ENCODE measurements at regions not wholly inside any gene's neighbourhood (a gene's known extent, or its start where the extent isn't known, plus 50 kb on each side); places are given as distances from the start of the nearest gene placed in this dataset.

- no peak overlapping the region for H3K27ac Mint-ChIP-seq
These were observed 104.6 kb upstream of the LIMCH1 start for GRCh38 chr4:41433361-41433760.

GRCh38 chr4:41435510-41435909 lies 102.4 kb upstream of the LIMCH1 start:
- no peaks in the 10 kb centered on the region for H3K9me3 ChIP-seq (ENCODE audit: control insufficient read depth in 1 of 2, low read length in 2 of 2)
- intact Hi-C loops (cut with micrococcal nuclease): no loop called here
- H3K27me3 ChIP-seq (ENCODE audit: insufficient read depth, low read length): no peaks in the 10 kb centered on the region
- Mint-ChIP-seq H3K9me3 (peaks cover 0 to 5% (median under 1%) of the 10 kb centered on the region in 8 donors), H3K4me3 (no peak overlapping the region), H3K27me3 (no peaks in the 10 kb centered on the region), H3K4me1 (no peaks in the 10 kb centered on the region), H3K27ac (no peak overlapping the region), H3K36me3 (no peaks in the 10 kb centered on the region)
- ChIA-PET POLR2A (ENCODE audit: partially characterized antibody) (no interaction called here), CTCF (ENCODE audit: partially characterized antibody) (interaction anchor here (2.1 kb wide), 1 partner anchor 10 kb away, joined by 5 read pairs; no protein-coding TSS in a partner anchor)
- no peak for DNase-seq
- H3K27ac ChIP-seq (ENCODE audit: low read depth, low read length): no peak overlapping the region
- H3K4me1 ChIP-seq (ENCODE audit: insufficient read depth, low read length): no peaks in the 10 kb centered on the region
- H3K4me3 ChIP-seq (ENCODE audit: low read length in 2 of 2): no peak overlapping the region
- H3K36me3 ChIP-seq (ENCODE audit: insufficient read depth, low read length): no peaks in the 10 kb centered on the region

More at GRCh38 chr4:41433361-41433760, 104.6 kb upstream of the LIMCH1 start:
- Mint-ChIP-seq H3K4me1 (no peaks in the 10 kb centered on the region), H3K27me3 (peaks cover 0 to 3% of the 10 kb centered on the region in 2 donors), H3K4me3 (no peak overlapping the region), H3K36me3 (no peaks in the 10 kb centered on the region), H3K9me3 (peaks cover 0 to 5% (median 0%) of the 10 kb centered on the region in 8 donors)
- no peak for DNase-seq
- CTCF ChIA-PET (ENCODE audit: partially characterized antibody): no interaction called here
- no peak overlapping the region for H3K27ac ChIP-seq (ENCODE audit: low read depth, low read length)
- H3K9me3 ChIP-seq (ENCODE audit: control insufficient read depth in 1 of 2, low read length in 2 of 2): no peaks in the 10 kb centered on the region
- POLR2A ChIA-PET (ENCODE audit: partially characterized antibody): no interaction called here
- H3K36me3 ChIP-seq (ENCODE audit: insufficient read depth, low read length): no peaks in the 10 kb centered on the region
- no peak overlapping the region for H3K4me3 ChIP-seq (ENCODE audit: low read length in 2 of 2)
- H3K4me1 ChIP-seq (ENCODE audit: insufficient read depth, low read length): no peaks in the 10 kb centered on the region
- intact Hi-C loops (cut with micrococcal nuclease): no loop called here
- H3K27me3 ChIP-seq (ENCODE audit: insufficient read depth, low read length): no peaks in the 10 kb centered on the region

GRCh38 chr4:41436419-41436818 lies 101.5 kb upstream of the LIMCH1 start:
- POLR2A ChIA-PET (ENCODE audit: partially characterized antibody): no interaction called here
- H3K4me1 Mint-ChIP-seq: no peaks in the 10 kb centered on the region
- CTCF ChIA-PET (ENCODE audit: partially characterized antibody): interaction anchor here (2.1 kb wide), 1 partner anchor 9 kb away, joined by 5 read pairs; no protein-coding TSS in a partner anchor
- intact Hi-C loops (cut with micrococcal nuclease): no loop called here
- Histone ChIP-seq H3K4me3 (ENCODE audit: low read length in 2 of 2) (no peak overlapping the region), H3K4me1 (ENCODE audit: insufficient read depth, low read length) (no peaks in the 10 kb centered on the region), H3K27me3 (ENCODE audit: insufficient read depth, low read length) (no peaks in the 10 kb centered on the region), H3K27ac (ENCODE audit: low read depth, low read length) (no peak overlapping the region), H3K36me3 (ENCODE audit: insufficient read depth, low read length) (no peaks in the 10 kb centered on the region), H3K9me3 (ENCODE audit: control insufficient read depth in 1 of 2, low read length in 2 of 2) (no peaks in the 10 kb centered on the region)
- H3K36me3 Mint-ChIP-seq: no peaks in the 10 kb centered on the region
- no peak for DNase-seq
- peaks cover 0 to 5% (median 3%) of the 10 kb centered on the region in 8 donors for H3K9me3 Mint-ChIP-seq
- H3K27me3 Mint-ChIP-seq: no peaks in the 10 kb centered on the region
- no peak overlapping the region for H3K4me3 Mint-ChIP-seq
- no peak overlapping the region for H3K27ac Mint-ChIP-seq

GRCh38 chr4:41437111-41437536 lies 100.8 kb upstream of the LIMCH1 start:
- H3K4me1 Mint-ChIP-seq: no peaks in the 10 kb centered on the region
- Histone ChIP-seq H3K27me3 (ENCODE audit: insufficient read depth, low read length) (no peaks in the 10 kb centered on the region), H3K9me3 (ENCODE audit: control insufficient read depth in 1 of 2, low read length in 2 of 2) (no peaks in the 10 kb centered on the region), H3K27ac (ENCODE audit: low read depth, low read length) (no peak overlapping the region), H3K4me3 (ENCODE audit: low read length in 2 of 2) (no peak overlapping the region), H3K36me3 (ENCODE audit: insufficient read depth, low read length) (no peaks in the 10 kb centered on the region), H3K4me1 (ENCODE audit: insufficient read depth, low read length) (no peaks in the 10 kb centered on the region)
- ChIA-PET CTCF (ENCODE audit: partially characterized antibody) (interaction anchor here (2.1 kb wide), 1 partner anchor 8 kb away, joined by 5 read pairs; no protein-coding TSS in a partner anchor), POLR2A (ENCODE audit: partially characterized antibody) (no interaction called here)
- peaks cover 0 to 5% (median 3%) of the 10 kb centered on the region in 8 donors for H3K9me3 Mint-ChIP-seq
- H3K27ac Mint-ChIP-seq: no peak overlapping the region
- DNase-seq: no peak
- intact Hi-C loops (cut with micrococcal nuclease): no loop called here
- no peaks in the 10 kb centered on the region for H3K36me3 Mint-ChIP-seq
- H3K4me3 Mint-ChIP-seq: no peak overlapping the region
- no peaks in the 10 kb centered on the region for H3K27me3 Mint-ChIP-seq

GRCh38 chr4:41438931-41439297 lies 99.0 kb upstream of the LIMCH1 start:
- peaks cover 0 to 4% (median 3%) of the 10 kb centered on the region in 8 donors for H3K9me3 Mint-ChIP-seq

GRCh38 chr4:41442810-41443209 lies 95.1 kb upstream of the LIMCH1 start:
- CTCF ChIA-PET (ENCODE audit: partially characterized antibody): no interaction called here
- H3K4me3 ChIP-seq (ENCODE audit: low read length in 2 of 2): no peak overlapping the region
- H3K27me3 ChIP-seq (ENCODE audit: insufficient read depth, low read length): no peaks in the 10 kb centered on the region
- intact Hi-C loops (cut with micrococcal nuclease): no loop called here
- H3K4me1 ChIP-seq (ENCODE audit: insufficient read depth, low read length): no peaks in the 10 kb centered on the region
- Mint-ChIP-seq H3K27me3 (no peaks in the 10 kb centered on the region), H3K36me3 (no peaks in the 10 kb centered on the region), H3K9me3 (peaks cover 0 to 6% (median under 1%) of the 10 kb centered on the region in 8 donors), H3K4me3 (no peak overlapping the region), H3K4me1 (no peaks in the 10 kb centered on the region), H3K27ac (no peak overlapping the region)
- no peaks in the 10 kb centered on the region for H3K36me3 ChIP-seq (ENCODE audit: insufficient read depth, low read length)
- DNase-seq: no peak
- H3K9me3 ChIP-seq (ENCODE audit: control insufficient read depth in 1 of 2, low read length in 2 of 2): no peaks in the 10 kb centered on the region
- no peak overlapping the region for H3K27ac ChIP-seq (ENCODE audit: low read depth, low read length)
- POLR2A ChIA-PET (ENCODE audit: partially characterized antibody): no interaction called here

More at GRCh38 chr4:41438931-41439297, 99.0 kb upstream of the LIMCH1 start:
- H3K27ac ChIP-seq (ENCODE audit: low read depth, low read length): no peak overlapping the region
- no peaks in the 10 kb centered on the region for H3K36me3 ChIP-seq (ENCODE audit: insufficient read depth, low read length)
- no peak for DNase-seq
- Mint-ChIP-seq H3K4me1 (no peaks in the 10 kb centered on the region), H3K27ac (no peak overlapping the region), H3K27me3 (no peaks in the 10 kb centered on the region), H3K4me3 (no peak overlapping the region), H3K36me3 (no peaks in the 10 kb centered on the region)
- H3K4me3 ChIP-seq (ENCODE audit: low read length in 2 of 2): no peak overlapping the region
- no peaks in the 10 kb centered on the region for H3K9me3 ChIP-seq (ENCODE audit: control insufficient read depth in 1 of 2, low read length in 2 of 2)
- intact Hi-C loops (cut with micrococcal nuclease): no loop called here
- CTCF ChIA-PET (ENCODE audit: partially characterized antibody): no interaction called here
- H3K27me3 ChIP-seq (ENCODE audit: insufficient read depth, low read length): no peaks in the 10 kb centered on the region
- POLR2A ChIA-PET (ENCODE audit: partially characterized antibody): no interaction called here
- no peaks in the 10 kb centered on the region for H3K4me1 ChIP-seq (ENCODE audit: insufficient read depth, low read length)

- H3K4me1 ChIP-seq (ENCODE audit: insufficient read depth, low read length): no peaks in the 10 kb centered on the region
- H3K36me3 Mint-ChIP-seq: no peaks in the 10 kb centered on the region
- no peak overlapping the region for H3K4me3 Mint-ChIP-seq
- no peak for DNase-seq
- no peak overlapping the region for H3K27ac ChIP-seq (ENCODE audit: low read depth, low read length)
- H3K27me3 ChIP-seq (ENCODE audit: insufficient read depth, low read length): no peaks in the 10 kb centered on the region
- no peak overlapping the region for H3K4me3 ChIP-seq (ENCODE audit: low read length in 2 of 2)
- ChIA-PET POLR2A (ENCODE audit: partially characterized antibody) (no interaction called here), CTCF (ENCODE audit: partially characterized antibody) (no interaction called here)
- H3K27ac Mint-ChIP-seq: no peak overlapping the region
- H3K9me3 Mint-ChIP-seq: peaks cover 0 to 6% (median under 1%) of the 10 kb centered on the region in 8 donors
- H3K36me3 ChIP-seq (ENCODE audit: insufficient read depth, low read length): no peaks in the 10 kb centered on the region
- no peaks in the 10 kb centered on the region for H3K4me1 Mint-ChIP-seq
- intact Hi-C loops (cut with micrococcal nuclease): no loop called here
- H3K27me3 Mint-ChIP-seq: no peaks in the 10 kb centered on the region
- no peaks in the 10 kb centered on the region for H3K9me3 ChIP-seq (ENCODE audit: control insufficient read depth in 1 of 2, low read length in 2 of 2)
These were observed 94.4 kb upstream of the LIMCH1 start for GRCh38 chr4:41443340-41444079.

Measured in CD4-positive, alpha-beta memory T cell (primary cell).